Memory B cell (primary cell): ENCODE measurements at regions not wholly inside any gene's neighbourhood (a gene's known extent, or its start where the extent isn't known, plus 50 kb on each side); places are given as distances from the start of the nearest gene placed in this dataset.

Experiments
- ATAC-seq: fragments of 150-1000 bp; cut with Tn5 transposase; 2 replicates; pipeline ENCODE4 v1.10.0; 2021; ENCODE audit warnings: low read depth, mild to moderate bottlenecking, moderate library complexity
- DNase-seq, 2 donors: peaks; one replicate each; pipeline ENCODE4 v3.0.0; 2022; ENCODE audit warnings: low spot score in 2 of 2
- H3K27ac Mint-ChIP-seq: one replicate; pipeline ENCODE4 v1.8.0; 2022; ENCODE audit warnings: mild to moderate bottlenecking, moderate library complexity, mixed read lengths
- H3K27me3 Mint-ChIP-seq: one replicate; pipeline ENCODE4 v1.8.0; 2022; ENCODE audit warnings: mixed read lengths
- H3K36me3 Mint-ChIP-seq: one replicate; pipeline ENCODE4 v1.8.0; 2022; ENCODE audit warnings: mild to moderate bottlenecking, mixed read lengths
- H3K4me1 Mint-ChIP-seq: one replicate; pipeline ENCODE4 v1.8.0; 2022; ENCODE audit warnings: mixed read lengths
- H3K4me3 Mint-ChIP-seq: one replicate; pipeline ENCODE4 v1.8.0; 2022; ENCODE audit warnings: mild to moderate bottlenecking, moderate library complexity, mixed read lengths
- H3K9me3 Mint-ChIP-seq: one replicate; pipeline ENCODE4 v1.8.0; 2022; ENCODE audit warnings: mixed read lengths

GRCh38 chr15:69729167-69729748, 276.6 kb downstream of the RPLP1 start:
- H3K36me3 Mint-ChIP-seq, result no peaks in the 10 kb centered on the region
- no peaks in the 10 kb centered on the region for H3K9me3 Mint-ChIP-seq
- H3K4me1 Mint-ChIP-seq, result peaks cover 30% of the 10 kb centered on the region
- H3K27me3 Mint-ChIP-seq, result peaks cover 2% of the 10 kb centered on the region
- no peak overlapping the region for H3K27ac Mint-ChIP-seq
- ATAC-seq, result peak; percentile 51
- DNase-seq, result peak; percentile 77 to 79
- no peak overlapping the region for H3K4me3 Mint-ChIP-seq

- Mint-ChIP-seq H3K9me3 (no peaks in the 10 kb centered on the region), H3K4me3 (no peak overlapping the region), H3K4me1 (peaks cover 25% of the 10 kb centered on the region), H3K27me3 (no peaks in the 10 kb centered on the region), H3K36me3 (no peaks in the 10 kb centered on the region), H3K27ac (no peak overlapping the region)
- DNase-seq (no peak), ATAC-seq (no peak)
Measured at GRCh38 chr15:69730281-69731080, 277.9 kb downstream of the RPLP1 start.

GRCh38 chr15:69731081-69731330, 278.4 kb downstream of the RPLP1 start:
- Mint-ChIP-seq H3K36me3 (peaks cover 1% of the 10 kb centered on the region), H3K4me1 (peaks cover 23% of the 10 kb centered on the region), H3K4me3 (no peak overlapping the region), H3K27me3 (no peaks in the 10 kb centered on the region), H3K27ac (no peak overlapping the region), H3K9me3 (no peaks in the 10 kb centered on the region)
- DNase-seq, result no peak
- ATAC-seq, result no peak

- Mint-ChIP-seq H3K9me3 (no peaks in the 10 kb centered on the region), H3K4me1 (peaks cover 18% of the 10 kb centered on the region), H3K27ac (no peak overlapping the region), H3K27me3 (no peaks in the 10 kb centered on the region), H3K4me3 (no peak overlapping the region), H3K36me3 (peaks cover 1% of the 10 kb centered on the region)
- no peak for DNase-seq
- ATAC-seq, result no peak
Measured at GRCh38 chr15:69731581-69731980, 279.0 kb downstream of the RPLP1 start.

GRCh38 chr15:69732133-69732532, 279.5 kb downstream of the RPLP1 start:
- Mint-ChIP-seq H3K27me3 (peaks cover 1% of the 10 kb centered on the region), H3K4me3 (no peak overlapping the region), H3K36me3 (peaks cover 1% of the 10 kb centered on the region), H3K27ac (no peak overlapping the region), H3K9me3 (no peaks in the 10 kb centered on the region), H3K4me1 (peaks cover 17% of the 10 kb centered on the region)
- DNase-seq, result no peak
- no peak for ATAC-seq

GRCh38 chr15:69734699-69735098, 282.1 kb downstream of the RPLP1 start:
- Mint-ChIP-seq H3K27me3 (peaks cover 1% of the 10 kb centered on the region), H3K27ac (no peak overlapping the region), H3K9me3 (no peaks in the 10 kb centered on the region), H3K4me1 (peaks cover 14% of the 10 kb centered on the region), H3K36me3 (peaks cover 4% of the 10 kb centered on the region), H3K4me3 (no peak overlapping the region)
- no peak for DNase-seq
- no peak for ATAC-seq

GRCh38 chr15:69735121-69735520, 282.5 kb downstream of the RPLP1 start:
- no peaks in the 10 kb centered on the region for H3K9me3 Mint-ChIP-seq
- H3K4me3 Mint-ChIP-seq, result no peak overlapping the region
- ATAC-seq (no peak), DNase-seq (no peak)
- peaks cover 6% of the 10 kb centered on the region for H3K36me3 Mint-ChIP-seq
- H3K27ac Mint-ChIP-seq, result no peak overlapping the region
- peaks cover 14% of the 10 kb centered on the region for H3K4me1 Mint-ChIP-seq
- peaks cover 1% of the 10 kb centered on the region for H3K27me3 Mint-ChIP-seq

- Mint-ChIP-seq H3K27ac (no peak overlapping the region), H3K9me3 (no peaks in the 10 kb centered on the region), H3K27me3 (peaks cover 1% of the 10 kb centered on the region), H3K4me3 (no peak overlapping the region), H3K4me1 (peaks cover 11% of the 10 kb centered on the region), H3K36me3 (peaks cover 6% of the 10 kb centered on the region)
- ATAC-seq (no peak), DNase-seq (no peak)
Measured at GRCh38 chr15:69736161-69736560, 283.5 kb downstream of the RPLP1 start.

GRCh38 chr15:69737916-69738315, 285.3 kb downstream of the RPLP1 start:
- H3K27me3 Mint-ChIP-seq, result peaks cover 1% of the 10 kb centered on the region

GRCh38 chr15:69740684-69741083, 288.1 kb downstream of the RPLP1 start:
- H3K27ac Mint-ChIP-seq, result no peak overlapping the region
- ATAC-seq, result no peak
- no peaks in the 10 kb centered on the region for H3K9me3 Mint-ChIP-seq
- H3K4me1 Mint-ChIP-seq, result peaks cover 24% of the 10 kb centered on the region
- peaks cover 6% of the 10 kb centered on the region for H3K36me3 Mint-ChIP-seq
- no peak for DNase-seq
- H3K4me3 Mint-ChIP-seq, result no peak overlapping the region
- peaks cover 3% of the 10 kb centered on the region for H3K27me3 Mint-ChIP-seq

More at GRCh38 chr15:69737916-69738315, 285.3 kb downstream of the RPLP1 start:
- ATAC-seq (no peak), DNase-seq (no peak)
- H3K27ac Mint-ChIP-seq, result no peak overlapping the region
- peaks cover 6% of the 10 kb centered on the region for H3K36me3 Mint-ChIP-seq
- H3K4me3 Mint-ChIP-seq, result no peak overlapping the region
- peaks cover 9% of the 10 kb centered on the region for H3K4me1 Mint-ChIP-seq
- no peaks in the 10 kb centered on the region for H3K9me3 Mint-ChIP-seq

GRCh38 chr15:69742361-69742760, 289.7 kb downstream of the RPLP1 start:
- ATAC-seq, result no peak
- H3K9me3 Mint-ChIP-seq, result no peaks in the 10 kb centered on the region
- H3K27me3 Mint-ChIP-seq, result peaks cover 4% of the 10 kb centered on the region
- H3K4me3 Mint-ChIP-seq, result no peak overlapping the region
- no peak overlapping the region for H3K27ac Mint-ChIP-seq
- no peak for DNase-seq
- peaks cover 21% of the 10 kb centered on the region for H3K4me1 Mint-ChIP-seq
- peaks cover 4% of the 10 kb centered on the region for H3K36me3 Mint-ChIP-seq

- Mint-ChIP-seq H3K9me3 (no peaks in the 10 kb centered on the region), H3K4me1 (peaks cover 21% of the 10 kb centered on the region), H3K36me3 (peaks cover 4% of the 10 kb centered on the region), H3K27ac (no peak overlapping the region), H3K4me3 (no peak overlapping the region), H3K27me3 (peaks cover 4% of the 10 kb centered on the region)
- DNase-seq (no peak), ATAC-seq (no peak)
Measured at GRCh38 chr15:69743091-69743490, 290.5 kb downstream of the RPLP1 start.

GRCh38 chr15:69744391-69745162, 292.0 kb downstream of the RPLP1 start:
- H3K9me3 Mint-ChIP-seq, result no peaks in the 10 kb centered on the region
- H3K27ac Mint-ChIP-seq, result no peak overlapping the region
- ATAC-seq, result peak; percentile 54
- peak overlapping the region; percentile 11 for H3K4me3 Mint-ChIP-seq
- peaks cover 2% of the 10 kb centered on the region for H3K36me3 Mint-ChIP-seq
- H3K27me3 Mint-ChIP-seq, result peaks cover 4% of the 10 kb centered on the region
- H3K4me1 Mint-ChIP-seq, result peaks cover 19% of the 10 kb centered on the region
- no peak for DNase-seq

- Mint-ChIP-seq H3K4me1 (peaks cover 20% of the 10 kb centered on the region), H3K9me3 (no peaks in the 10 kb centered on the region), H3K4me3 (no peak overlapping the region), H3K27me3 (peaks cover 4% of the 10 kb centered on the region), H3K27ac (no peak overlapping the region), H3K36me3 (no peaks in the 10 kb centered on the region)
- ATAC-seq (no peak), DNase-seq (no peak)
Measured at GRCh38 chr15:69747193-69747592, 294.6 kb downstream of the RPLP1 start.
